ENCODE measurements at regions not wholly inside any gene's neighbourhood (a gene's known extent, or its start where the extent isn't known, plus 50 kb on each side); places are given as distances from the start of the nearest gene placed in this dataset.
"Not testable (repeated sequence)": the region's sequence is repeated elsewhere in the genome, so short reads cannot be mapped to it uniquely, and the experiment has no call there.

- DNase-seq (ENCODE audit: low spot score), result no peak
These were observed 84.4 kb upstream of the CNEP1R1 start for GRCh38 chr16:49940464-49941224.

DNA sequence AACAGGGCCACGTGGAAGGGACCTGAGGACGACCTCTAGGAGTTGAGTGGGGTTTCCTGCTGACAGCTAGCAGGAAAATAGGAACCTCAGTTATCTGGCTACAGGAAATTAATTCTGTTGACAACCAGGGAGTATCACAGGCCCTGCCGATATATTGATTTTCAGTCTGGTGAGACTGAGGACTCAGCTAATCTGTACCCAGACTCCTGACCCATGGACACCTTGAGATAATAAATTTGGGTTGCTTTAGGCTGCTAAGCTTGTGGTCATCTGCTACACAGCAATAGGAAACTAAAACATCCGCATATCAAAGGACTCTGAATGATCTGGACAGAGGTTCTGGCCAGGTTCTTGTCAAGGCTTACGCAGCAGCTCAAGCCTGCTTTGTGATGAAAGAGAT lies 80.8 kb upstream of the CNEP1R1 start:
- no peak for DNase-seq (ENCODE audit: low spot score)

GRCh38 chr16:49947907-49948678 lies 76.9 kb upstream of the CNEP1R1 start:
- no peak for DNase-seq (ENCODE audit: low spot score)

- no peak for DNase-seq (ENCODE audit: low spot score)
These were observed 73.3 kb upstream of the CNEP1R1 start for GRCh38 chr16:49951574-49952195.

DNA sequence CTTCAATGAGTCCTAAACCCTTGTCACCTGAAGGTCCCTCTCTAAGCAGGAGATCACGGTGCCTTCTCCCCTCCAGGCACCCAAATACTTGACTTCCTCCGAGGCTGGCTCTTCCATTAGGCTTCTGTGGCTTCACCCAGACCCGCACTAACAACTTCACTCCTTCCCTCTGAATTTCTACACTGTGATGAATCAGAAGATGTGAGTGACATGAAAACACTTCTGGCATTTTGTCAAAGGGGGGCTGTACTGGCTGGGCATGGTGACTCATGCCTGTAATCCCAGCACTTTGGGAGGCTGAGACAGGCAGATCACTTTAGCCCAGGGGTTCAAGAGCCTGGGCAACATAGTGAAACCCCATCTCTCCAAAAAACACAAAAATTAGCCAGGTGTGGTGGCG lies 72.6 kb upstream of the CNEP1R1 start:
- DNase-seq (ENCODE audit: low spot score), result no peak

- no peak for DNase-seq (ENCODE audit: low spot score)
These were observed 71.9 kb upstream of the CNEP1R1 start for GRCh38 chr16:49953090-49953489.

- DNase-seq (ENCODE audit: low spot score), result no peak
These were observed 69.2 kb upstream of the CNEP1R1 start for GRCh38 chr16:49955858-49956257.

- DNase-seq (ENCODE audit: low spot score), result no peak
These were observed 68.1 kb upstream of the CNEP1R1 start for GRCh38 chr16:49956915-49957314.

- DNase-seq (ENCODE audit: low spot score), result no peak
These were observed 66.6 kb upstream of the CNEP1R1 start for GRCh38 chr16:49958448-49958847.

GRCh38 chr16:49959552-49960277 lies 65.3 kb upstream of the CNEP1R1 start:
- no peak for DNase-seq (ENCODE audit: low spot score)

DNA sequence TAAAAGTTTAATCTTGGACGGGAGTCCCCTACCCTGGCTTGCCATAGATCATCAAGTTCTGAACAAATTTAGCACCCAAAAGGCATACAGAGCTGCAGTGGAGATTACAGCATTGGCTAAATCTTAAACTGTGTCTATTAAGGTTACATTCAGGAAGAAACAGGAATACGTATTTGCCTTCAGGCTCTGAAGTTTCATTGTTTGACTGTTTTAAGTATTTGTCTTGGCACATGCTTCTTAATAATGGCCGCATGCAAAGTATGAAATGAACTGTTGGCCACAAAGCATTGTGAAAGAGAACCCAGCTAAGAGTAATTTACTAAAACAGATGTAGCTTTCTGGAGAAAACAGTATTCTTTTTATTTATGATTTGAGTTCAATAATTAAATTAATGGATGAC lies 63.9 kb upstream of the CNEP1R1 start:
- no peak for DNase-seq (ENCODE audit: low spot score)

DNA sequence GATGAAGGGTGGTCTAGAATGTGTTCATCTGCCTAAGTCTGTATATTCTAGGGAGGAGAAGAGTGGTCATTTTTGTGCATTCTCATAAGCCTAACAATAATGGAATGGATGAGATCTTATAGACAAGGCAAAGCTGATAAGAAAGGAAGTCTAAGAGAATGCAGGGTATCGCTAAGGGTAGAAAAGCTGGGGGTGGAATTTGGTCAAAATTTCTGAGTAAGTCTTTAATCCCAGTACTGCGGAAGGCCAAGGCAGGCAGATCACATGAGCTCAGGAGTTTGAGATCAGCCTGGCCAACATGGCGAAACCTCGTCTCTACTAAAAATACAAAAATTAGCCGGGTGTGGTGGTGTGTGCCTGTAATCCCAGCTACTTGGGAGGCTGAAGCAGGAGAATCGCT lies 62.5 kb upstream of the CNEP1R1 start:
- not testable (repeated sequence) for DNase-seq (ENCODE audit: low spot score)

DNA sequence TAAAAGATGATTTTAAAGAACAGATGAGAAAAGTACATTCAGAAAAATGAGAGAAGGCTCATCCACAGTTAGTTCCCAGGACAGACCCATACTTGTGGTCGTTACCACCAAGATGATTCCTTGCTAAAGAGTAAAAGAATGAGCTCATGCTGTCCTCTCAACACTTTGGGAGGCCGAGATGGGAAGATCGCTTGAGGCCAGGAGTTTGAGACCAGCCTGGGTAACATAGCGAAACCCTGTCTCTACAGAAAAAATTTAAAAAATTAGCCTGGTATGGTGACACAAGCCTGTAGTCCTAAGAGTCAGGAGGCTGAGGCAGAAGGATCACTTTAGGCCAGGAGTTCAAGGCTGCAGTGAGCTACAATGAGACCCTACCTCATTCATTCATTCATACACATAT lies 60.7 kb upstream of the CNEP1R1 start:
- DNase-seq (ENCODE audit: low spot score), result no peak

GRCh38 chr16:49964973-49965372 lies 60.1 kb upstream of the CNEP1R1 start:
- DNase-seq (ENCODE audit: low spot score), result no peak

DNA sequence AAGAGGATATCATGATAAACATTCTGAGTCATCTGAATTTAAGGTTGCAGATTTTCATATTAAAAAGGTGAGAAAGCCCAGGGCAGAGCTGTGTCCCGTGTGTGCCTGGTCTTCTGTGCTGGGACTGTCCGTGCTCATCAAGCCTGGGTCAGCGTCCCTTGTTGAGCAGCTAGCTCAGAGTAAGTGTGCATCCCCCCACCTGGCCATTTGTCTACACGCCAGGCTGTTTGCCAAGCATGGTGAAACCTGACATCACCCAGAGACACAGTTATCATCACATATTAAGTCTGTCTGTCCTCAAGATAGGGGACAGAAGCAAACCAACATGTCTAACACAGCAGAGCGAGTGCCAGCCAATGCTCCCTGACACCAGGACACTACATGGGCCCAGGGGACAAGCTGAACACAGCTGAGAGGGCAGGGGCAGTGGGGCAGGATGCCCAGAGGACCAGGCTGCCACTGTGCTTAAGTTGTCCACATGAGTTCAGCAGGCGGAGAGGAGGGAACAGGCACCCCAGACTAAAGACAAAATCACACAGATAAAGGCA lies 57.9 kb upstream of the CNEP1R1 start:
- DNase-seq (ENCODE audit: low spot score), result no peak

GRCh38 chr16:49969091-49970030 lies 55.7 kb upstream of the CNEP1R1 start:
- peak; percentile 13 for DNase-seq (ENCODE audit: low spot score)

DNA sequence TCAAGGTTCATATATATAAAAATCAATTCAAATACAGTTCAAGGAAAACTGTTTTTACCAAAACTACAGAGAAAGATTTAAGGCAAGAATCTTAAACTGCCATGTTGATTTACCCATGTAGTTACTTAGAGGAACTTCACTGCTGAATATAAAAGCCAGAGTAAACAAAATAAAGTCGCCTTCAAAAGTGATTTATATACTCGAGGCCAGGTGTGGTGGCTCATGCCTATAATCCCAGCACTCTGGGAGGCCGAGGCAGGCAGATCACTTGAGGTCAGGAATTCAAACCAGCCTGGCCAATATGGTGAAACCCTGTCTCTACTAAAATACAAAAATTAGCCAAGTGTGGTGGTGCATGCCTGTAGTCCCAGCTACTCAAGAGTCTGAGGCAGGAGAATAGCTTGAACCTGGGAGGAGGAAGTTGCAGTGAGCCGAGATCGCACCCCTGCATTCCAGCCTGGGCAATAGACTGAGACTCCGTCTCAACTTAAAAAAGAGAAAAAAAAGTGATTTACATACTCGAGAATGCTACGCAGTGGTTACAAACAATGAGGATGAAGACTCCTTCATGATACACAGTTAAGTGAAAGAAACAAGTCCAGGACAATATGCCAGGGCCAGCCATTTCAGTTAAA lies 54.1 kb upstream of the CNEP1R1 start:
- DNase-seq (ENCODE audit: low spot score), result no peak

- no peak for DNase-seq (ENCODE audit: low spot score)
These were observed 52.7 kb upstream of the CNEP1R1 start for GRCh38 chr16:49972280-49972679.

DNA sequence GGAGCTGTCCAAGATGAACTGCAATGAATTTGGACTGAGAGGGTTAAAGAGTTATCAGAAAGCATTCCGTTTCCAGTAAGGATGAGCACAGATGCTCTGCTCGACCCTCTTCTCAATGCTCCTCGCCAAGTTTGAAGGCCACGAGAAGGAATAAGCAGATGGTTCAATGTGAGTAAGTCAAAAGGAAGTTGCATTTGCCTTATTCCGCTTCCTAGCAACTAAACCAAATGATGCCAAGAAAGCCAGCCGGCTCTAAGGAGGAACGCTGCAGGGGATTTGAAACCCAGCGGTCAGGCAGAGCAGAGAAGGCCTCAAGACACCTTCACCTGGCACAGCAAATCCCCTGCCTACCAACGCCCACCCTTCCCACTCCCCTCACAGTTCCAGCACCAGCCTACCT lies 52.1 kb upstream of the CNEP1R1 start:
- no peak for DNase-seq (ENCODE audit: low spot score)
